ENCODE measurements at regions not wholly inside any gene's neighbourhood (a gene's known extent, or its start where the extent isn't known, plus 50 kb on each side); places are given as distances from the start of the nearest gene placed in this dataset.

DNA sequence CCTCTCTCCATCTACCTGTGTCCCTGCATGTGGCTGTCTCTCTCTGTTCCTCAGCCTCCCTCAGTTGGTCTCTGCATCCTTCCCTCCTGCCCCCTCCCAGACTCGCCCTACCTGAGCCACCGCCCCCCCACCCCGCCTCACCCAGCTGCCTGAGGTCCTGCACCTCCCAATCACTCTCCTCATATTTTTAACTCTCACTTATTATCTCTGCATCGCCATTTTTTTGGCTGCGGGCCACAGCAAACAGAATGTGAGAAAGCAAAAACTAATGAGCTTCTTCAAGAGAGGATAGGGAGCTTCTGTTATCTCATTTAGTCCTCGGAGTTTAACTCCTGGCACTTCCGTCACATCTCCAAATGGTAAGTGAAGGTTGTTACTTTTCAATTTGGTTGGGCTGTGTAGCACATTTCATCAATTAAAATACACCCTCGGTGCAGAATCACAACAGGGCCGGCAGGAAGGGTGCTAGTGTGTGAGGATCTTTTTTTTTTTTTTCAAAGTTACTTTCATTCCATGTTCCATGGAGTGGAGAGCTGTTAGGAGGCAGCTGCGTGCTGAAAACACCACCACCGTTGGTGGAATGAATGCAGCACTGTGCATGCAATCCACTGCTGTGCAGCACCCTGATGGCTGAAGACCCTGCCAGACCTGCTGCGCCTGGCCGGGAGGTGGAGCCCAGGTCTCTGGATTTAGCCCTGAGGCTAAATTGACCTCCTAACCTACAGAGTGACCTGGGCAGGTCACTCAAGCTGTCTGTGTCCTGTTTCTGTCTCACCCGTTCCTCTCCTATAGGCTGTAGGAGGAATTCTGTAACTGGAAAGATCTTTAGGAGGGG, 157.2 kb upstream of the NFIA start (continued):
- TF ChIP-seq ZFP37 (tag by site-specific recombination; IDR thresholded peaks at IDR 0.05) (no peak), ZNF133 (tag by site-specific recombination; IDR thresholded peaks at IDR 0.05) (no peak), ZNF221 (tag by site-specific recombination; IDR thresholded peaks at IDR 0.05; ENCODE audit: borderline replicate concordance) (no peak), ZSCAN30 (tag by site-specific recombination; IDR thresholded peaks at IDR 0.05) (no peak), ZNF223 (tag by site-specific recombination; IDR thresholded peaks at IDR 0.05) (no peak), KLF1 (tag by site-specific recombination; IDR thresholded peaks at IDR 0.05) (peak; percentile 24; the same call in 1 of the 2 replicates), BCL11A (tag by site-specific recombination; IDR thresholded peaks at IDR 0.05; ENCODE audit: low read depth) (no peak), KLF16 (tag by site-specific recombination; IDR thresholded peaks at IDR 0.05) (no peak)
- TF ChIP-seq, protein P1, sequence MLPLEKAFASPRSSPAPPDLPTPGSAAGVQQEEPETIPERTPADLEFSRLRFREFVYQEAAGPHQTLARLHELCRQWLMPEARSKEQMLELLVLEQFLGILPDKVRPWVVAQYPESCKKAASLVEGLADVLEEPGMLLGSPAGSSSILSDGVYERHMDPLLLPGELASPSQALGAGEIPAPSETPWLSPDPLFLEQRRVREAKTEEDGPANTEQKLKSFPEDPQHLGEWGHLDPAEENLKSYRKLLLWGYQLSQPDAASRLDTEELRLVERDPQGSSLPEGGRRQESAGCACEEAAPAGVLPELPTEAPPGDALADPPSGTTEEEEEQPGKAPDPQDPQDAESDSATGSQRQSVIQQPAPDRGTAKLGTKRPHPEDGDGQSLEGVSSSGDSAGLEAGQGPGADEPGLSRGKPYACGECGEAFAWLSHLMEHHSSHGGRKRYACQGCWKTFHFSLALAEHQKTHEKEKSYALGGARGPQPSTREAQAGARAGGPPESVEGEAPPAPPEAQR (tag by site-specific recombination; IDR thresholded peaks at IDR 0.05): no peak

DNA sequence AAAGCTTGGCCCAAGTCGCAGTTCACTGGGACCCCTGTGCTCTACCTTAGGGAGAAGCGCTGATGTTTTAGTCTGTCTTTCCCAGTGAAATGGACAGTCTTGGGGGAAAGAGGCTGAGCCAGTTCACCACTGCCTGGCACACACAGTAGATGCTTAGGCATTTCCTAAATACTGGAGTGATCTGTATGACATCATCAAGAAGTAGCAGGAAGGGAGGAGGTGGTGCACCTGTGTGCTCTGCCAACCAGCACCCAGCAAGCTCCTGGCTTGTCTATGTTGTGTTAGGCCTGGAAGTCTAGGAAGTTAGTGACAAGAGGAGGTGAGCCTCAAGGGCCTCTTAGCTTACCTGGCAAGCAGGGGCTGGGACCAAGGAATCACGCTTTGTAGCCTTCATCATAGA, 158.2 kb upstream of the NFIA start:
- H3K27ac ChIP-seq (ENCODE audit: extremely low read depth, low read depth, low read length): no peak overlapping the region
- peaks cover 5% of the 10 kb centered on the region; the same call in 1 of the 2 replicates for H3K4me1 ChIP-seq (ENCODE audit: control insufficient read depth, insufficient read depth, low read length)
- POLR2A ChIA-PET: no interaction called here
- TF ChIP-seq SCRT2 (tag by site-specific recombination; IDR thresholded peaks at IDR 0.05) (peak; percentile 44; the same call in 1 of the 2 replicates), ZNF341 (tag by site-specific recombination; IDR thresholded peaks at IDR 0.05; ENCODE audit: low read depth) (no peak)
- TF ChIP-seq, protein P2, sequence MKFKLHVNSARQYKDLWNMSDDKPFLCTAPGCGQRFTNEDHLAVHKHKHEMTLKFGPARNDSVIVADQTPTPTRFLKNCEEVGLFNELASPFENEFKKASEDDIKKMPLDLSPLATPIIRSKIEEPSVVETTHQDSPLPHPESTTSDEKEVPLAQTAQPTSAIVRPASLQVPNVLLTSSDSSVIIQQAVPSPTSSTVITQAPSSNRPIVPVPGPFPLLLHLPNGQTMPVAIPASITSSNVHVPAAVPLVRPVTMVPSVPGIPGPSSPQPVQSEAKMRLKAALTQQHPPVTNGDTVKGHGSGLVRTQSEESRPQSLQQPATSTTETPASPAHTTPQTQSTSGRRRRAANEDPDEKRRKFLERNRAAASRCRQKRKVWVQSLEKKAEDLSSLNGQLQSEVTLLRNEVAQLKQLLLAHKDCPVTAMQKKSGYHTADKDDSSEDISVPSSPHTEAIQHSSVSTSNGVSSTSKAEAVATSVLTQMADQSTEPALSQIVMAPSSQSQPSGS (tag by site-specific recombination; IDR thresholded peaks at IDR 0.05; ENCODE audit: low read depth): peak; percentile 72
- CTCF ChIA-PET: interaction anchor here (0.7 kb wide), 1 partner anchor 22 kb away, joined by 3 read pairs; no protein-coding TSS in a partner anchor
- H3K36me3 ChIP-seq (ENCODE audit: control insufficient read depth in 2 of 2, insufficient read depth in 1 of 2, low read length in 2 of 2): no peaks in the 10 kb centered on the region
- no peaks in the 10 kb centered on the region for H3K9me3 ChIP-seq (ENCODE audit: control insufficient read depth, insufficient read depth, low read depth, low read length)
- H3K4me3 ChIP-seq (ENCODE audit: low read depth, low read length): no peak overlapping the region

DNA sequence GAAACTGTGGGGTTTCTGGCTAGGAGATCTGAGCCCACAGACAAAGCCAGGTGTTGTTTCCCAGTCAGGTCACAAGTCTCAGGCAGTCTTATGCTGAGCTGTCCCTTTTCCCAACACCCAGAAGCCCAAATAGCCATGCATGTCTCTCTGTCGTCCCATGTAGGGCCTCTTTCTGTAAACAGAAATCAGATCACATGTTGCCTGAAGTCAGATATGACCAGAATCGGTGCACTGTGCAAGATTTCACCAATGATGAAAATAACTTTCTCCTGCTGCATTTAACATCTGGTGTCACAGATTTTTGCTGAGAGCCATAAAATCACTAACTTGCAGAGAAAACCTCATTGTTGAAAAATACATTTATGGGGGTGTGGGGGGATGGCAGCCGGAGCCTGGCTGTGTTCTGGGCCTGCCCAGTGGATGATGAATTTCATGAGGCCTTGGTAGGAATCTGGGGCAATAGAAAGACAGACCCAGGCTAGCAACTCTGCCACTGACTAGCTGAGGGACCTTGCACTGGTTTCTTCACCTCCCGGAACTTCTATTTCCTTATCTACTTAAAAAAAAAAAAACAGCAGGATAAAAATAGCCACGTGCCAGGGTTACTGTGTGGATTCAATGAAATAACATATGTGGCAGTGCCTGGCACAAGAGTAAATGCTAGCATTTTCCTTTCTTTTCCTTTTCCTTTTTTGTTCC, 158.8 kb upstream of the NFIA start:
- H3K4me3 ChIP-seq (ENCODE audit: low read depth, low read length): no peak overlapping the region
- ChIA-PET CTCF (interaction anchor here (0.7 kb wide), 2 partner anchors 23 to 198 kb away, joined by 3 read pairs; no protein-coding TSS in a partner anchor), POLR2A (no interaction called here)
- H3K27ac ChIP-seq (ENCODE audit: extremely low read depth, low read depth, low read length): no peak overlapping the region
- peaks cover 5% of the 10 kb centered on the region; the same call in 1 of the 2 replicates for H3K4me1 ChIP-seq (ENCODE audit: control insufficient read depth, insufficient read depth, low read length)
- H3K9me3 ChIP-seq (ENCODE audit: control insufficient read depth, insufficient read depth, low read depth, low read length): no peaks in the 10 kb centered on the region
- TF ChIP-seq ZNF335 (tag by site-specific recombination; conservative IDR thresholded peaks at IDR 0.05): 0 out of 2 replicates have a peak, but pooled peaks have one; percentile 18
- no peak for TF ChIP-seq ZNF785 (tag by site-specific recombination; IDR thresholded peaks at IDR 0.05)
- no peak for TF ChIP-seq ZNF133 (tag by site-specific recombination; IDR thresholded peaks at IDR 0.05)
- no peak for TF ChIP-seq ZNF768 (tag by site-specific recombination; IDR thresholded peaks at IDR 0.05)
- H3K36me3 ChIP-seq (ENCODE audit: control insufficient read depth in 2 of 2, insufficient read depth in 1 of 2, low read length in 2 of 2): no peaks in the 10 kb centered on the region

DNA sequence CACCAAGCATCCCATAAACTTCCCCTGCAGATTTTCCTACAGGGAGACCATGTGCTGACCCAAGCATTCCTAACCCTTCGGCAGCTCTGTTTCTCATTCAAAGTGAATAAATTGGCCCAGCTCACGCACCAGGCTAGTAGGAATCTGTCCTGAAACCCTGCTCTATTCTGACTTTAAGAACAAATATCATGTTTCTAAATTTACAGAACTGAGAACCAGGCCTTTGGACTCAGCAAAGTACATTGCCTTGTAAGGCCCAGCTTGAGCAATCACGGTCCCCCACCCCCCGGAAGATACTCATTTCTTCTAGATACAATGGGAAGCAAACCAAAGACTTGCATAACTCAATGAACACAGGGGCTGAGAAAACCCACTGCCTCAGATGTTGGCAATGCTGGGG, 160.1 kb upstream of the NFIA start:
- CTCF ChIA-PET: interaction anchor here (0.6 kb wide), 1 partner anchor 78 kb away, joined by 3 read pairs; no protein-coding TSS in a partner anchor
- POLR2A ChIA-PET: no interaction called here
- no peak overlapping the region for H3K27ac ChIP-seq (ENCODE audit: extremely low read depth, low read depth, low read length)
- no peak for TF ChIP-seq BCL11A (tag by site-specific recombination; IDR thresholded peaks at IDR 0.05; ENCODE audit: low read depth)
- TF ChIP-seq, protein P3, sequence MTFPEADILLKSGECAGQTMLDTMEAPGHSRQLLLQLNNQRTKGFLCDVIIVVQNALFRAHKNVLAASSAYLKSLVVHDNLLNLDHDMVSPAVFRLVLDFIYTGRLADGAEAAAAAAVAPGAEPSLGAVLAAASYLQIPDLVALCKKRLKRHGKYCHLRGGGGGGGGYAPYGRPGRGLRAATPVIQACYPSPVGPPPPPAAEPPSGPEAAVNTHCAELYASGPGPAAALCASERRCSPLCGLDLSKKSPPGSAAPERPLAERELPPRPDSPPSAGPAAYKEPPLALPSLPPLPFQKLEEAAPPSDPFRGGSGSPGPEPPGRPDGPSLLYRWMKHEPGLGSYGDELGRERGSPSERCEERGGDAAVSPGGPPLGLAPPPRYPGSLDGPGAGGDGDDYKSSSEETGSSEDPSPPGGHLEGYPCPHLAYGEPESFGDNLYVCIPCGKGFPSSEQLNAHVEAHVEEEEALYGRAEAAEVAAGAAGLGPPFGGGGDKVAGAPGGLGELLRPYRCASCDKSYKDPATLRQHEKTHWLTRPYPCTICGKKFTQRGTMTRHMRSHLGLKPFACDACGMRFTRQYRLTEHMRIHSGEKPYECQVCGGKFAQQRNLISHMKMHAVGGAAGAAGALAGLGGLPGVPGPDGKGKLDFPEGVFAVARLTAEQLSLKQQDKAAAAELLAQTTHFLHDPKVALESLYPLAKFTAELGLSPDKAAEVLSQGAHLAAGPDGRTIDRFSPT (tag by site-specific recombination; IDR thresholded peaks at IDR 0.05): no peak
- TF ChIP-seq ZSCAN16 (tag by site-specific recombination; IDR thresholded peaks at IDR 0.05): no peak
- no peak for TF ChIP-seq ZNF341 (tag by site-specific recombination; IDR thresholded peaks at IDR 0.05; ENCODE audit: low read depth)
- TF ChIP-seq ZNF214 (tag by site-specific recombination; IDR thresholded peaks at IDR 0.05; ENCODE audit: borderline replicate concordance): no peak
- no peak for TF ChIP-seq ZNF548 (tag by site-specific recombination; IDR thresholded peaks at IDR 0.05)
- no peak for TF ChIP-seq ZNF146 (tag by site-specific recombination; IDR thresholded peaks at IDR 0.05)
- TF ChIP-seq SCRT2 (tag by site-specific recombination; IDR thresholded peaks at IDR 0.05): no peak

More for the DNA sequence above, 160.1 kb upstream of the NFIA start:
- Histone ChIP-seq H3K36me3 (ENCODE audit: control insufficient read depth in 2 of 2, insufficient read depth in 1 of 2, low read length in 2 of 2) (no peaks in the 10 kb centered on the region), H3K4me3 (ENCODE audit: low read depth, low read length) (no peak overlapping the region), H3K9me3 (ENCODE audit: control insufficient read depth, insufficient read depth, low read depth, low read length) (no peaks in the 10 kb centered on the region), H3K4me1 (ENCODE audit: control insufficient read depth, insufficient read depth, low read length) (peaks cover 5% of the 10 kb centered on the region; the same call in 1 of the 2 replicates)

All from HEK293 (cell line).